ENCODE measurements at regions not wholly inside any gene's neighbourhood (a gene's known extent, or its start where the extent isn't known, plus 50 kb on each side); places are given as distances from the start of the nearest gene placed in this dataset.

DNA sequence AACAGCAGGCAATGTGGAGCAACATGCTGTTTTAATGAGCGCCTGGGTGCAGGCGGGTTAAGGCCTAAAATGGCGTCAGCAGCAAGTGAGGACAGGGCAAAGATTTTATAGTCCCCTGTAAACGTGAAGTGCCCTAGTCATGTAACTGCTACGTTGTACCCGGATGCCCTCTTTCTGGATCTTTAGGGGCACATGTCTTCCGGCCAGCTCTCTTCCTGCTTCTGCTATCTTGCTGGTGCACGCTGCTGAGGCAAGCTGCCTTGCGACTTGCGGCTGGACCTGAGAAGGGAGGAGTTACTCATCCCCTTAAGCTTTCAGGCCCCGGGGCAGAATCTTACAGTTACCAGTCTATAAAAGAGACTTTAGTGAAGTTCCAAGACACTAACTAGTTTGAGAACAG is 303.6 kb upstream of the DACH1 start:
- no peaks in the 10 kb centered on the region for H3K4me1 ChIP-seq (ENCODE audit: insufficient read depth, low read length)
- no peaks in the 10 kb centered on the region for H3K36me3 Mint-ChIP-seq (ENCODE audit: low read depth)
- peaks cover 4% of the 10 kb centered on the region for H3K9me3 Mint-ChIP-seq
- ATAC-seq (ENCODE audit: poor library complexity) (no peak), DNase-seq (no peak)
- no peak overlapping the region for H3K27ac ChIP-seq (ENCODE audit: low read depth in 1 of 2, low read length in 2 of 2)
- no peak overlapping the region for H3K27ac Mint-ChIP-seq
- ChIA-PET CTCF (no interaction called here), POLR2A (no interaction called here)
- H3K27me3 ChIP-seq (ENCODE audit: control insufficient read depth in 1 of 2, insufficient read depth in 2 of 2, low read length in 2 of 2) = no peaks in the 10 kb centered on the region
- TF ChIP-seq CTCF (IDR thresholded peaks at IDR 0.05) = no peak
- intact Hi-C loops (cut with DNase I, micrococcal nuclease) = loop anchor here in 1 of 2 experiments (10.0 kb wide), 1 partner anchor 1414 kb away; no protein-coding TSS in a partner anchor
- no peak overlapping the region for H3K4me3 Mint-ChIP-seq
- H3K4me1 Mint-ChIP-seq (ENCODE audit: low read depth) = no peaks in the 10 kb centered on the region
- no peaks in the 10 kb centered on the region for H3K27me3 Mint-ChIP-seq
- H3K9me3 ChIP-seq (ENCODE audit: control insufficient read depth in 1 of 2, insufficient read depth in 1 of 2, low read length in 2 of 2) = peaks cover 0 to 3% of the 10 kb centered on the region in 2 experiments
- no peaks in the 10 kb centered on the region for H3K36me3 ChIP-seq (ENCODE audit: insufficient read depth, low read length)
- no peak overlapping the region for H3K4me3 ChIP-seq (ENCODE audit: low read length)

GRCh38 chr13:72168126-72168855 is 301.3 kb upstream of the DACH1 start:
- ATAC-seq (ENCODE audit: poor library complexity) = no peak
- Mint-ChIP-seq H3K4me3 (no peak overlapping the region), H3K27me3 (no peaks in the 10 kb centered on the region), H3K9me3 (peaks cover 4% of the 10 kb centered on the region), H3K36me3 (ENCODE audit: low read depth) (no peaks in the 10 kb centered on the region), H3K4me1 (ENCODE audit: low read depth) (no peaks in the 10 kb centered on the region), H3K27ac (no peak overlapping the region)
- H3K9me3 ChIP-seq (ENCODE audit: control insufficient read depth in 1 of 2, insufficient read depth in 1 of 2, low read length in 2 of 2) = peaks cover 0 to 3% of the 10 kb centered on the region in 2 experiments
- intact Hi-C loops (cut with DNase I, micrococcal nuclease) = no loop called here
- DNase-seq = no peak
- no peaks in the 10 kb centered on the region for H3K4me1 ChIP-seq (ENCODE audit: insufficient read depth, low read length)
- TF ChIP-seq CTCF (IDR thresholded peaks at IDR 0.05) = no peak
- H3K4me3 ChIP-seq (ENCODE audit: low read length) = no peak overlapping the region
- H3K27me3 ChIP-seq (ENCODE audit: control insufficient read depth in 1 of 2, insufficient read depth in 2 of 2, low read length in 2 of 2) = no peaks in the 10 kb centered on the region
- no peak overlapping the region for H3K27ac ChIP-seq (ENCODE audit: low read depth in 1 of 2, low read length in 2 of 2)
- no peaks in the 10 kb centered on the region for H3K36me3 ChIP-seq (ENCODE audit: insufficient read depth, low read length)
- CTCF ChIA-PET = no interaction called here
- POLR2A ChIA-PET = no interaction called here

DNA sequence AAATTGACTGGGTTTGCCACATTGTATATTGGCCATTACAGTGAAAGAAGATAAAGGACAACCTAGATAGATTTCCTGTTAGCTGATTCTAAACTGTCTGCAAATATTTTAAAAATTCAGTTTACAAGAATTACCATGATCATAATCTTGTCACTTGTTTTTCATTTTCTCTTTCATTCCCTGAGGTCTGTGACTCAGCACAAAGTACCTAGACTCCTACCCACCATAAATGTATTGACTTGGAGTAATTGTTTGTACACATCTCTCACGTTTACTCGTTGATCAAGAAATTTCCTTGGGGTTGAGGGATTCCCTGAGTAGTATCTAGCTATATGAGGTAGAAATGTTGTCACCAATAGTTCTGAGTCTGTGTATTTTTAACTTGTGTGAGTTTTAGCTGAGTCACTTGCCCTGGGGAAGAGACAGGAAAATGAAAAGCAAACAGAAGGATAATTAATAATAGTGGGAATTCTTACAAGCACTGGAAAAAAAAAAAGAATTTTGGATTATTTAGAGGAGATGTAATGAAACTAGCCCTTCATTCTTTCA is 299.2 kb upstream of the DACH1 start:
- ATAC-seq (ENCODE audit: poor library complexity) (no peak), DNase-seq (no peak)
- H3K36me3 Mint-ChIP-seq (ENCODE audit: low read depth) = no peaks in the 10 kb centered on the region
- H3K4me3 Mint-ChIP-seq = no peak overlapping the region
- no peaks in the 10 kb centered on the region for H3K4me1 Mint-ChIP-seq (ENCODE audit: low read depth)
- peaks cover 4% of the 10 kb centered on the region for H3K9me3 Mint-ChIP-seq
- CTCF ChIA-PET = interaction anchor here (1.4 kb wide), 1 partner anchor 8 kb away, joined by 3 read pairs; no protein-coding TSS in a partner anchor
- Histone ChIP-seq H3K4me1 (ENCODE audit: insufficient read depth, low read length) (no peaks in the 10 kb centered on the region), H3K9me3 (ENCODE audit: control insufficient read depth in 1 of 2, insufficient read depth in 1 of 2, low read length in 2 of 2) (peaks cover 0 to 3% of the 10 kb centered on the region in 2 experiments), H3K36me3 (ENCODE audit: insufficient read depth, low read length) (no peaks in the 10 kb centered on the region), H3K27me3 (ENCODE audit: control insufficient read depth in 1 of 2, insufficient read depth in 2 of 2, low read length in 2 of 2) (no peaks in the 10 kb centered on the region), H3K27ac (ENCODE audit: low read depth in 1 of 2, low read length in 2 of 2) (no peak overlapping the region), H3K4me3 (ENCODE audit: low read length) (no peak overlapping the region)
- H3K27me3 Mint-ChIP-seq = no peaks in the 10 kb centered on the region
- POLR2A ChIA-PET = no interaction called here
- no peak overlapping the region for H3K27ac Mint-ChIP-seq
- no peak for TF ChIP-seq CTCF (IDR thresholded peaks at IDR 0.05)
- intact Hi-C loops (cut with DNase I, micrococcal nuclease) = no loop called here
